NT2/D1 (cell line): ENCODE measurements at regions not wholly inside any gene's neighbourhood (a gene's known extent, or its start where the extent isn't known, plus 50 kb on each side); places are given as distances from the start of the nearest gene placed in this dataset.

Experiments
- SUZ12 ChIP-seq: IDR thresholded peaks from 2 replicates; pipeline ENCODE4 v1.6.1; 2011; ENCODE audit not compliant: insufficient read length, insufficient read depth; ENCODE audit errors: extremely low read depth
- YY1 ChIP-seq: IDR thresholded peaks from 2 replicates; pipeline ENCODE4 v1.6.1; 2011; ENCODE audit not compliant: insufficient read length, insufficient read depth
- ZNF274 ChIP-seq: IDR thresholded peaks from 2 replicates; pipeline ENCODE4 v1.6.1; 2011; ENCODE audit warnings: mild to moderate bottlenecking, low read depth, low read length

DNA sequence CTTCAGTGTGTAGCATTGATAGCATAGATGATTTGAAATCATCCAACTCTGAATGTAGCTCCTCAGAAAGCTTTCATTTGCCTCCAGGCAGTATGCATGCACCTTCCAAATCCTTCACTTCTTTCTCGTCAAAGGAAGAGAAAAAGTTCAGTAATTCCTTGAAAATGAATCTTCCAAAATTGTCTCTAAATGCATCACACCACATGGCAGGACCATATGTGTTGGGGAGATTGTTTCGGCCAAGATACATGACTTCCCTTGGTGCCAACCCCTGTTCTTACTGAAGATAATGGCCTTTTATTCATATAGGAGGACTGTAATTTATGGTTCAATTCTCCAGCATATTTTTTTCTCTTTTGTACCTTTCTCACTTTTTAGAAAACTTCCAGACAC, 315.6 kb upstream of the SPRY2 start:
- TF ChIP-seq YY1 (no peak), ZNF274 (no peak), SUZ12 (no peak)
